Body of pancreas (tissue), 4 donors: ENCODE measurements at regions not wholly inside any gene's neighbourhood (a gene's known extent, or its start where the extent isn't known, plus 50 kb on each side); places are given as distances from the start of the nearest gene placed in this dataset.
"Not testable (repeated sequence)": the region's sequence is repeated elsewhere in the genome, so short reads cannot be mapped to it uniquely, and the experiment has no call there.

ENCODE experiments used
- CTCF ChIP-seq, 7 experiments: fragments of 450-650 bp in 4 of 7; fragments of 200-600 bp in 3 of 7; sonication (generic) in 3 of 7; IDR thresholded peaks; one replicate each; pipeline ENCODE4 v1.5.1; 2016 to 2019; ENCODE audit warnings: antibody characterized with exemption in 7 of 7
- POLR2A ChIP-seq, 3 donors: fragments of 450-650 bp; IDR thresholded peaks; one replicate each; pipeline ENCODE4 v1.6.1; 2016; ENCODE audit warnings: antibody characterized with exemption in 3 of 3, mild to moderate bottlenecking in 2 of 3

GRCh38 chr3:35924070-35924469 lies 284.7 kb downstream of the ARPP21 start:
- TF ChIP-seq CTCF, POLR2A (IDR thresholded peaks at IDR 0.05): not testable (repeated sequence)
